HFFc6 (cell line): ENCODE measurements at regions not wholly inside any gene's neighbourhood (a gene's known extent, or its start where the extent isn't known, plus 50 kb on each side); places are given as distances from the start of the nearest gene placed in this dataset.

Source experiments
- DNase-seq: peaks from one replicate; pipeline ENCODE4 v3.0.0-alpha.2; 2018
- H3K27ac Mint-ChIP-seq: 2 replicates; pipeline ENCODE4 v1.8.0; 2020; ENCODE audit warnings: mild to moderate bottlenecking, mixed read lengths
- H3K27me3 Mint-ChIP-seq: 2 replicates; pipeline ENCODE4 v1.8.0; 2021; ENCODE audit warnings: mild to moderate bottlenecking, moderate library complexity, mixed read lengths; ENCODE audit not compliant: insufficient read depth
- H3K36me3 Mint-ChIP-seq: 2 replicates; pipeline ENCODE4 v1.8.0; 2021; ENCODE audit warnings: low read depth, mixed read lengths
- H3K4me1 Mint-ChIP-seq: 2 replicates; pipeline ENCODE4 v1.8.0; 2020; ENCODE audit warnings: low read depth, mixed read lengths
- H3K4me3 Mint-ChIP-seq: 2 replicates; pipeline ENCODE4 v1.8.0; 2020; ENCODE audit warnings: mild to moderate bottlenecking, moderate library complexity, mixed read lengths
- H3K9me3 Mint-ChIP-seq: 2 replicates; pipeline ENCODE4 v1.8.0; 2020; ENCODE audit warnings: mild to moderate bottlenecking, mixed read lengths
- CTCF ChIP-seq: fragments of 200-600 bp; sonication (generic); IDR thresholded peaks from 2 replicates; pipeline ENCODE4 v1.5.0; 2021; ENCODE audit warnings: antibody characterized with exemption, mild to moderate bottlenecking

- no peak for DNase-seq
These were observed 746.4 kb upstream of the FLRT2 start for GRCh38 chr14:84783511-84783910.

GRCh38 chr14:84785996-84786395 lies 743.9 kb upstream of the FLRT2 start:
- no peak for TF ChIP-seq CTCF
- no peak for DNase-seq
- H3K36me3 Mint-ChIP-seq: no peaks in the 10 kb centered on the region
- no peak overlapping the region for H3K27ac Mint-ChIP-seq
- H3K4me1 Mint-ChIP-seq: no peaks in the 10 kb centered on the region
- no peaks in the 10 kb centered on the region; the same call in 1 of the 2 replicates for H3K27me3 Mint-ChIP-seq
- H3K9me3 Mint-ChIP-seq: peaks cover 24% of the 10 kb centered on the region
- H3K4me3 Mint-ChIP-seq: no peak overlapping the region

More at GRCh38 chr14:84783511-84783910, 746.4 kb upstream of the FLRT2 start:
- Mint-ChIP-seq H3K4me1 (no peaks in the 10 kb centered on the region), H3K27me3 (no peaks in the 10 kb centered on the region; the same call in 1 of the 2 replicates), H3K9me3 (peaks cover 18% of the 10 kb centered on the region), H3K36me3 (no peaks in the 10 kb centered on the region), H3K27ac (no peak overlapping the region), H3K4me3 (no peak overlapping the region)
- TF ChIP-seq CTCF: no peak

- no peak for DNase-seq
- no peaks in the 10 kb centered on the region; the same call in 1 of the 2 replicates for H3K27me3 Mint-ChIP-seq
- no peak for TF ChIP-seq CTCF
- H3K27ac Mint-ChIP-seq: no peak overlapping the region
- H3K36me3 Mint-ChIP-seq: no peaks in the 10 kb centered on the region
- H3K4me3 Mint-ChIP-seq: no peak overlapping the region
- H3K9me3 Mint-ChIP-seq: peaks cover 20% of the 10 kb centered on the region
- H3K4me1 Mint-ChIP-seq: no peaks in the 10 kb centered on the region
These were observed 740.9 kb upstream of the FLRT2 start for GRCh38 chr14:84789012-84789411.

- H3K36me3 Mint-ChIP-seq: no peaks in the 10 kb centered on the region
- no peak overlapping the region for H3K4me3 Mint-ChIP-seq
- H3K9me3 Mint-ChIP-seq: peaks cover 6% of the 10 kb centered on the region; the same call in 1 of the 2 replicates
- H3K27me3 Mint-ChIP-seq: no peaks in the 10 kb centered on the region
- no peaks in the 10 kb centered on the region for H3K4me1 Mint-ChIP-seq
- DNase-seq: no peak
- H3K27ac Mint-ChIP-seq: no peak overlapping the region
- no peak for TF ChIP-seq CTCF
These were observed 737.1 kb upstream of the FLRT2 start for GRCh38 chr14:84792722-84793410.

GRCh38 chr14:84797326-84797725 lies 732.6 kb upstream of the FLRT2 start:
- H3K4me1 Mint-ChIP-seq: no peaks in the 10 kb centered on the region
- peaks cover 1% of the 10 kb centered on the region; the same call in 1 of the 2 replicates for H3K9me3 Mint-ChIP-seq
- no peak overlapping the region for H3K27ac Mint-ChIP-seq
- H3K4me3 Mint-ChIP-seq: no peak overlapping the region
- no peaks in the 10 kb centered on the region for H3K36me3 Mint-ChIP-seq
- no peak for DNase-seq
- peaks cover 2% of the 10 kb centered on the region; the same call in 1 of the 2 replicates for H3K27me3 Mint-ChIP-seq
- TF ChIP-seq CTCF: no peak
